ENCODE measurements at regions not wholly inside any gene's neighbourhood (a gene's known extent, or its start where the extent isn't known, plus 50 kb on each side); places are given as distances from the start of the nearest gene placed in this dataset.

- no peak overlapping the region for H3K4me3 ChIP-seq
- TF ChIP-seq POLR2AphosphoS5 (IDR thresholded peaks at IDR 0.05; ENCODE audit: insufficient read depth in 1 of 2, low read depth in 1 of 2) (no peak), POLR2A (IDR thresholded peaks at IDR 0.05) (no peak)
- no peaks in the 10 kb centered on the region for H3K27me3 ChIP-seq
- H3K9me3 ChIP-seq = no peaks in the 10 kb centered on the region
- no peaks in the 10 kb centered on the region for H3K4me1 ChIP-seq
- no peak overlapping the region for H3K27ac ChIP-seq
- no peaks in the 10 kb centered on the region for H3K36me3 ChIP-seq
- no peak for DNase-seq (ENCODE audit: extremely low spot score in 2 of 2)
- intact Hi-C loops (cut with DNase I) = no loop called here
Measured at GRCh38 chr11:104759464-104759863, 138.8 kb downstream of the CASP12 start.

GRCh38 chr11:104738918-104739317, 159.3 kb downstream of the CASP12 start:
- Histone ChIP-seq H3K4me1 (no peaks in the 10 kb centered on the region), H3K36me3 (no peaks in the 10 kb centered on the region), H3K27ac (no peak overlapping the region), H3K27me3 (no peaks in the 10 kb centered on the region), H3K4me3 (no peak overlapping the region), H3K9me3 (no peaks in the 10 kb centered on the region)
- TF ChIP-seq POLR2AphosphoS5 (IDR thresholded peaks at IDR 0.05; ENCODE audit: insufficient read depth in 1 of 2, low read depth in 1 of 2) (no peak), POLR2A (IDR thresholded peaks at IDR 0.05) (no peak)
- TF ChIP-seq, protein P1, sequence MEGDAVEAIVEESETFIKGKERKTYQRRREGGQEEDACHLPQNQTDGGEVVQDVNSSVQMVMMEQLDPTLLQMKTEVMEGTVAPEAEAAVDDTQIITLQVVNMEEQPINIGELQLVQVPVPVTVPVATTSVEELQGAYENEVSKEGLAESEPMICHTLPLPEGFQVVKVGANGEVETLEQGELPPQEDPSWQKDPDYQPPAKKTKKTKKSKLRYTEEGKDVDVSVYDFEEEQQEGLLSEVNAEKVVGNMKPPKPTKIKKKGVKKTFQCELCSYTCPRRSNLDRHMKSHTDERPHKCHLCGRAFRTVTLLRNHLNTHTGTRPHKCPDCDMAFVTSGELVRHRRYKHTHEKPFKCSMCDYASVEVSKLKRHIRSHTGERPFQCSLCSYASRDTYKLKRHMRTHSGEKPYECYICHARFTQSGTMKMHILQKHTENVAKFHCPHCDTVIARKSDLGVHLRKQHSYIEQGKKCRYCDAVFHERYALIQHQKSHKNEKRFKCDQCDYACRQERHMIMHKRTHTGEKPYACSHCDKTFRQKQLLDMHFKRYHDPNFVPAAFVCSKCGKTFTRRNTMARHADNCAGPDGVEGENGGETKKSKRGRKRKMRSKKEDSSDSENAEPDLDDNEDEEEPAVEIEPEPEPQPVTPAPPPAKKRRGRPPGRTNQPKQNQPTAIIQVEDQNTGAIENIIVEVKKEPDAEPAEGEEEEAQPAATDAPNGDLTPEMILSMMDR (IDR thresholded peaks at IDR 0.05) = no peak
- intact Hi-C loops (cut with DNase I) = no loop called here
- no peak for DNase-seq (ENCODE audit: extremely low spot score in 2 of 2)

GRCh38 chr11:104738208-104738607, 160.1 kb downstream of the CASP12 start:
- no peaks in the 10 kb centered on the region for H3K27me3 ChIP-seq
- no peaks in the 10 kb centered on the region for H3K4me1 ChIP-seq
- no peak overlapping the region for H3K27ac ChIP-seq
- no peak overlapping the region for H3K4me3 ChIP-seq
- DNase-seq (ENCODE audit: extremely low spot score in 2 of 2) = no peak
- no peaks in the 10 kb centered on the region for H3K36me3 ChIP-seq
- no peaks in the 10 kb centered on the region for H3K9me3 ChIP-seq
- intact Hi-C loops (cut with DNase I) = no loop called here
- TF ChIP-seq, protein P1 (IDR thresholded peaks at IDR 0.05) = no peak
- TF ChIP-seq POLR2A (IDR thresholded peaks at IDR 0.05) = no peak
- no peak for TF ChIP-seq POLR2AphosphoS5 (IDR thresholded peaks at IDR 0.05; ENCODE audit: insufficient read depth in 1 of 2, low read depth in 1 of 2)

DNA sequence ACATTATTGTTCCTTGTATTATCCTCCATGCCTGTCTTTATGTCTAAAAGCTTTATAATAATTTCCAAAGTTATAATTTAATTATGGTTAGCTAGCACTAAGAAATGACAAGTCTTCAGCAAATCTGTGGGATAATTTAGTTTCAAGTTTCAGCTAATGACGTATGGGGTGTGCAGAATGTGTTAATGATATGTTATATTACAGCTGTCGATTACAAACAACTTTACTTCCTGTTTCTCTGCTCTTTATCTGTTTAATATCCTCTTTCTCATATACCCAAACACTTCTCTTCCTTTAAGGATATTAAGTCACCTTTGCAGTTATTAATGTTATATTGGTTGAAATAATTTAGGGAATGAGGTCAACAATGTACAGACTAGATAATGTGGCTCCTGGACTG, 161.8 kb downstream of the CASP12 start:
- intact Hi-C loops (cut with DNase I) = no loop called here
- H3K36me3 ChIP-seq = no peaks in the 10 kb centered on the region
- no peak for DNase-seq (ENCODE audit: extremely low spot score in 2 of 2)
- H3K9me3 ChIP-seq = no peaks in the 10 kb centered on the region
- H3K4me1 ChIP-seq = no peaks in the 10 kb centered on the region
- H3K27me3 ChIP-seq = no peaks in the 10 kb centered on the region
- no peak overlapping the region for H3K27ac ChIP-seq
- no peak overlapping the region for H3K4me3 ChIP-seq
- TF ChIP-seq, protein P1 (IDR thresholded peaks at IDR 0.05) = no peak
- TF ChIP-seq POLR2AphosphoS5 (IDR thresholded peaks at IDR 0.05; ENCODE audit: insufficient read depth in 1 of 2, low read depth in 1 of 2) (no peak), POLR2A (IDR thresholded peaks at IDR 0.05) (no peak)

GRCh38 chr11:104734998-104735397, 163.3 kb downstream of the CASP12 start:
- intact Hi-C loops (cut with DNase I) = no loop called here
- TF ChIP-seq POLR2AphosphoS5 (IDR thresholded peaks at IDR 0.05; ENCODE audit: insufficient read depth in 1 of 2, low read depth in 1 of 2) = no peak
- TF ChIP-seq, protein P1 (IDR thresholded peaks at IDR 0.05) = no peak
- TF ChIP-seq POLR2A (IDR thresholded peaks at IDR 0.05) = no peak
- no peaks in the 10 kb centered on the region for H3K36me3 ChIP-seq
- no peak overlapping the region for H3K4me3 ChIP-seq
- no peak for DNase-seq (ENCODE audit: extremely low spot score in 2 of 2)
- H3K27ac ChIP-seq = no peak overlapping the region
- H3K4me1 ChIP-seq = no peaks in the 10 kb centered on the region
- H3K9me3 ChIP-seq = no peaks in the 10 kb centered on the region
- no peaks in the 10 kb centered on the region for H3K27me3 ChIP-seq
